ENCODE measurements at regions not wholly inside any gene's neighbourhood (a gene's known extent, or its start where the extent isn't known, plus 50 kb on each side); places are given as distances from the start of the nearest gene placed in this dataset.

DNA sequence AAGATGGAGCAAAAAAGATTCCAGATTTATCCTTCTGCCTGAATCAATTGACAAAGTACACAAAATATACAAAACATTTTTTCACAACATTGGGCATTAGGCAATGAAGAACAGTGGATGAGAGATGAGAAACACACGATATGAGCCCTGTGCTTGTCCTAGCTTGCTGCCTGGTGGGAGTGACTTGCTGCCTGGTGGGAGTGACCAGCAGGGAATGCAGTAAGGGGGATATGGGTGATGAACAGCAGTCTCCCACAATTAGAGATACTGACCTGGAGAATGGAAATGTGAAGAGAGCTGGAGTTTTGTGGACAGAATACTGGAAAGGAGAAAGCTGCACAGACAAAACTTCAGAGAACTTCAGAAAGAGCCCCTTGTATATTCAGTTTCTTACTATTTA, 629.4 kb upstream of the FRG1 start:
- no peaks in the 10 kb centered on the region for H3K4me1 Mint-ChIP-seq (ENCODE audit: low read depth, unreplicated experiment)
- H3K4me3 Mint-ChIP-seq (ENCODE audit: unreplicated experiment): no peak overlapping the region
- no peak overlapping the region for H3K27ac Mint-ChIP-seq (ENCODE audit: unreplicated experiment)
- H3K36me3 Mint-ChIP-seq (ENCODE audit: unreplicated experiment): peaks cover 5% of the 10 kb centered on the region
- TF ChIP-seq, protein P1, sequence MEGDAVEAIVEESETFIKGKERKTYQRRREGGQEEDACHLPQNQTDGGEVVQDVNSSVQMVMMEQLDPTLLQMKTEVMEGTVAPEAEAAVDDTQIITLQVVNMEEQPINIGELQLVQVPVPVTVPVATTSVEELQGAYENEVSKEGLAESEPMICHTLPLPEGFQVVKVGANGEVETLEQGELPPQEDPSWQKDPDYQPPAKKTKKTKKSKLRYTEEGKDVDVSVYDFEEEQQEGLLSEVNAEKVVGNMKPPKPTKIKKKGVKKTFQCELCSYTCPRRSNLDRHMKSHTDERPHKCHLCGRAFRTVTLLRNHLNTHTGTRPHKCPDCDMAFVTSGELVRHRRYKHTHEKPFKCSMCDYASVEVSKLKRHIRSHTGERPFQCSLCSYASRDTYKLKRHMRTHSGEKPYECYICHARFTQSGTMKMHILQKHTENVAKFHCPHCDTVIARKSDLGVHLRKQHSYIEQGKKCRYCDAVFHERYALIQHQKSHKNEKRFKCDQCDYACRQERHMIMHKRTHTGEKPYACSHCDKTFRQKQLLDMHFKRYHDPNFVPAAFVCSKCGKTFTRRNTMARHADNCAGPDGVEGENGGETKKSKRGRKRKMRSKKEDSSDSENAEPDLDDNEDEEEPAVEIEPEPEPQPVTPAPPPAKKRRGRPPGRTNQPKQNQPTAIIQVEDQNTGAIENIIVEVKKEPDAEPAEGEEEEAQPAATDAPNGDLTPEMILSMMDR (IDR thresholded peaks at IDR 0.05; ENCODE audit: partially characterized antibody, unreplicated experiment): no peak
- peaks cover 1% of the 10 kb centered on the region for H3K9me3 Mint-ChIP-seq (ENCODE audit: unreplicated experiment)
- peaks cover 4% of the 10 kb centered on the region for H3K27me3 Mint-ChIP-seq (ENCODE audit: unreplicated experiment)
- no peak for DNase-seq

DNA sequence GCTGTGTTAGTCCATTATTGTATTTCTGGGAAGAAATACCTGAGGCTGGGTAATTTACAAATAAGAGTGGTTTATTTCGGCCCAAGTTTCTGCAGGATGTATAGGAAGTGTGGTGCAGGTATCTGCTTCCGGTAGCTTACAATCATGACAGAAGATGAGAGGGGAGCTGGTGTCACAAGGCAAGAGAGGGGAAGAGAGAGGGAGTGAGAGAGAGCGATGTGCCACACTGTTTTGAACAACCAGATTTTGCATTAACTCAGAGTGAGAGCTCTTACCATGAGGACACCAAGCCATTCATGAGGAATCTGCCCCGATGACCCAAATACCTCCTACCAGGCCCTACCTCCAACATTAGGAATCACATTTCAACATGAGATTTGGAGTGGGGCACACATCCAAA, 627.6 kb upstream of the FRG1 start:
- DNase-seq: no peak
- TF ChIP-seq, protein P1 (IDR thresholded peaks at IDR 0.05; ENCODE audit: partially characterized antibody, unreplicated experiment): no peak
- Mint-ChIP-seq H3K4me1 (ENCODE audit: low read depth, unreplicated experiment) (no peaks in the 10 kb centered on the region), H3K27me3 (ENCODE audit: unreplicated experiment) (peaks cover 4% of the 10 kb centered on the region), H3K36me3 (ENCODE audit: unreplicated experiment) (peaks cover 5% of the 10 kb centered on the region), H3K9me3 (ENCODE audit: unreplicated experiment) (peaks cover 1% of the 10 kb centered on the region), H3K27ac (ENCODE audit: unreplicated experiment) (no peak overlapping the region), H3K4me3 (ENCODE audit: unreplicated experiment) (no peak overlapping the region)

DNA sequence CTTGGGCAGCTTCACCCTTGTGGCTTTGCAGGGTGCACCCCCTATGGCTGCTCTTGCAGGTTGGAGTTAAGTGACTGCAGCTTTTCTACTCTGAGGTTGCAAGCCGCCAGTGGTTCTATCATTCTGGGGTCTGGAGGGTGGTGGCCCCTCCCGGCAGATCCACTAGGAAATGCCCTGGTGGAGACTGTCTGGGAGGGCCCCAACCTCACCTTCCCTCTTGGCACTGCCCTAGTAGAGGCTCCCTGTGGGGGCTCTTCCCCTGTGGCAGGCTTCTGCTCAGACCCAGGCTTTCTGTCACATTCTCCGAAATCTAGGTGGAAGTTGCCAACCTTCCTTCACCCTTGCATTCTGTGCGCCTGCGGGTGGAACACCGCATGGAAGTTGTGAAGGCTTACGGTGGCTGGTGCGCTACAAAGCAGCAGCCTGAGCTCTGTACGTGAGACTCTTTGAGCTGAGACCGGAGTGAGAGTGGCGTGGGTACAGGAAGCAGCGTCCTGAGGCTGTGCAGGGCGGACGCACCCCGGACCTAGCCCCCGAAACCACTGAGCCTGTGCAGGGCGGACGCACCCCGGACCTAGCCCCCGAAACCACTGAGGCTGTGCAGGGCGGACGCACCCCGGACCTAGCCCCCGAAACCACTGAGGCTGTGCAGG, 626.7 kb upstream of the FRG1 start:
- peaks cover 4% of the 10 kb centered on the region for H3K27me3 Mint-ChIP-seq (ENCODE audit: unreplicated experiment)
- H3K27ac Mint-ChIP-seq (ENCODE audit: unreplicated experiment): no peak overlapping the region
- TF ChIP-seq, protein P1 (IDR thresholded peaks at IDR 0.05; ENCODE audit: partially characterized antibody, unreplicated experiment): no peak
- peaks cover 1% of the 10 kb centered on the region for H3K9me3 Mint-ChIP-seq (ENCODE audit: unreplicated experiment)
- DNase-seq: no peak
- H3K4me3 Mint-ChIP-seq (ENCODE audit: unreplicated experiment): no peak overlapping the region
- H3K4me1 Mint-ChIP-seq (ENCODE audit: low read depth, unreplicated experiment): no peaks in the 10 kb centered on the region
- H3K36me3 Mint-ChIP-seq (ENCODE audit: unreplicated experiment): peaks cover 5% of the 10 kb centered on the region

DNA sequence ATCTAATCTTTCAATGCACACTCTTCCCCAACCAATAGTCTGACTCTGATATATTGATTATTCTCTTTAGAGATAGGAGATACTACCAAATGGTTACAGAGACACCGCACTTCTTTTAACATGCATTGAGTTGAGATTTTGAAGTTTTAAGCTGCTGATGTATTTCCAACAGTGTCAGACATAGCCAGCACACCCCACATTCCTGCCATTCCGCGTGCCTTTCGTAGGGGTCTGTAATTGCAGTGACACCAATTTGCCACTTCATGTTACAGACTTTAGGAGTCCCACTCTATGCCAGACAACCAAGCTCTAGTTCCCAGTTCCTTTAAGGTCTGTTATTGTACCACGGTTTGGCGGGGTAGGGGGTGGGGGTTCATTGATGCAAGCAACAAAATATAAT, 618.2 kb upstream of the FRG1 start:
- TF ChIP-seq, protein P1 (IDR thresholded peaks at IDR 0.05; ENCODE audit: partially characterized antibody, unreplicated experiment): no peak
- H3K4me1 Mint-ChIP-seq (ENCODE audit: low read depth, unreplicated experiment): no peaks in the 10 kb centered on the region
- no peaks in the 10 kb centered on the region for H3K36me3 Mint-ChIP-seq (ENCODE audit: unreplicated experiment)
- no peaks in the 10 kb centered on the region for H3K27me3 Mint-ChIP-seq (ENCODE audit: unreplicated experiment)
- H3K9me3 Mint-ChIP-seq (ENCODE audit: unreplicated experiment): no peaks in the 10 kb centered on the region
- DNase-seq: no peak
- no peak overlapping the region for H3K4me3 Mint-ChIP-seq (ENCODE audit: unreplicated experiment)
- no peak overlapping the region for H3K27ac Mint-ChIP-seq (ENCODE audit: unreplicated experiment)

DNA sequence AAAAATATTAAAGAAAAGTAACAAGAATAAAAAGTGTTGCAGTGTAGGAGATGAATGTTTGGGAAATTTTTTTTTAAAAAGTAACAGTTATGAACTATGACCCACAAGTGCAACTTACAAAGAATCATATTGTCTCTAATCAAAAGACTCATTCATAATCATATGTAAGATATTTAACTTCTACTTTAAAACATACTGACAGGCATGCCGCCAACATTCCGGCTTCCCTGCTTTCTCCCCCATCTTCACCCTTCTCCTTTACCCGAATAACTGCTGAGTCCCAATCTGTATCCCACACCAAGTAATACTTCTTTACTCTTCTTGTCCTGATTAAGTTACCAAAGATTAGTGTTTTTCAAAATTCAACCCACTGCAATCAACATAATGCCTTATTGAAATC, 598.8 kb upstream of the FRG1 start:
- Mint-ChIP-seq H3K36me3 (ENCODE audit: unreplicated experiment) (no peaks in the 10 kb centered on the region), H3K4me1 (ENCODE audit: low read depth, unreplicated experiment) (no peaks in the 10 kb centered on the region), H3K4me3 (ENCODE audit: unreplicated experiment) (no peak overlapping the region), H3K9me3 (ENCODE audit: unreplicated experiment) (peaks cover 4% of the 10 kb centered on the region), H3K27me3 (ENCODE audit: unreplicated experiment) (peaks cover 1% of the 10 kb centered on the region), H3K27ac (ENCODE audit: unreplicated experiment) (no peak overlapping the region)
- TF ChIP-seq, protein P1 (IDR thresholded peaks at IDR 0.05; ENCODE audit: partially characterized antibody, unreplicated experiment): no peak
- no peak for DNase-seq

Data from glutamatergic neuron (in vitro differentiated cells).